Suprapubic skin (tissue), 4 donors: ENCODE measurements at regions not wholly inside any gene's neighbourhood (a gene's known extent, or its start where the extent isn't known, plus 50 kb on each side); places are given as distances from the start of the nearest gene placed in this dataset.

Experiments
- DNase-seq, 2 donors: peaks; one replicate each; pipeline ENCODE4 v3.0.0-alpha.2; 2019; ENCODE audit warnings: low spot score in 2 of 2
- H3K27ac ChIP-seq: fragments of 200-600 bp; sonication (generic); one replicate; pipeline ENCODE4 v1.5.1; 2019
- H3K27me3 ChIP-seq: fragments of 200-600 bp; sonication (generic); one replicate; pipeline ENCODE4 v1.5.1; 2019
- H3K36me3 ChIP-seq: fragments of 200-600 bp; sonication (generic); one replicate; pipeline ENCODE4 v1.5.1; 2019
- H3K4me1 ChIP-seq: fragments of 200-600 bp; sonication (generic); one replicate; pipeline ENCODE4 v1.5.1; 2019
- H3K4me3 ChIP-seq: fragments of 200-600 bp; sonication (generic); one replicate; pipeline ENCODE4 v1.5.1; 2019; ENCODE audit warnings: mild to moderate bottlenecking
- H3K9me3 ChIP-seq: fragments of 200-600 bp; sonication (generic); one replicate; pipeline ENCODE4 v1.5.1; 2019
- CTCF ChIP-seq, 2 donors: fragments of 200-600 bp in 1 of 2; fragments of 450-650 bp in 1 of 2; sonication (generic) in 1 of 2; IDR thresholded peaks; one replicate each; pipeline ENCODE4 v1.5.1; 2016 to 2019; ENCODE audit warnings: antibody characterized with exemption in 2 of 2, mild to moderate bottlenecking in 1 of 2, moderate library complexity in 1 of 2
- EP300 ChIP-seq: sonication (generic); formaldehyde crosslinking; IDR thresholded peaks from one replicate; pipeline ENCODE4 v1.6.1; 2017; ENCODE audit warnings: antibody characterized with exemption
- POLR2A ChIP-seq, 2 donors: fragments of 450-650 bp; IDR thresholded peaks; one replicate each; pipeline ENCODE4 v1.6.1; 2017; ENCODE audit warnings: antibody characterized with exemption in 2 of 2, mild to moderate bottlenecking in 2 of 2, moderate library complexity in 2 of 2
- POLR2AphosphoS5 ChIP-seq, 3 donors: sonication (generic); formaldehyde crosslinking; IDR thresholded peaks; one replicate each; pipeline ENCODE4 v1.6.1; 2017; ENCODE audit warnings: antibody characterized with exemption in 3 of 3
- WGBS: methylation state at CpG from one replicate; pipeline ENCODE4 v1.1.5; 2018; 5-methylcytosine and 5-hydroxymethylcytosine counted together

- H3K36me3 ChIP-seq, result no peaks in the 10 kb centered on the region
- DNase-seq, result no peak
- no peak overlapping the region for H3K4me3 ChIP-seq
- H3K27ac ChIP-seq, result no peak overlapping the region
- H3K27me3 ChIP-seq, result no peaks in the 10 kb centered on the region
- H3K4me1 ChIP-seq, result no peaks in the 10 kb centered on the region
- no peaks in the 10 kb centered on the region for H3K9me3 ChIP-seq
- WGBS, result 5% methylated on average over 4 of the region's 4 CpGs
- TF ChIP-seq POLR2A (IDR thresholded peaks at IDR 0.05) (no peak), POLR2AphosphoS5 (IDR thresholded peaks at IDR 0.05) (no peak), EP300 (no peak), CTCF (IDR thresholded peaks at IDR 0.05) (no peak)
These were observed 410.7 kb downstream of the CENPC start for GRCh38 chr4:67134616-67135015.

- Histone ChIP-seq H3K27ac (no peak overlapping the region), H3K27me3 (no peaks in the 10 kb centered on the region), H3K4me3 (no peak overlapping the region), H3K36me3 (no peaks in the 10 kb centered on the region), H3K4me1 (no peaks in the 10 kb centered on the region), H3K9me3 (no peaks in the 10 kb centered on the region)
- DNase-seq, result no peak
- TF ChIP-seq CTCF (IDR thresholded peaks at IDR 0.05) (no peak), EP300 (no peak), POLR2AphosphoS5 (IDR thresholded peaks at IDR 0.05) (no peak), POLR2A (IDR thresholded peaks at IDR 0.05) (no peak)
- 60% methylated on average over 2 of the region's 2 CpGs for WGBS
These were observed 412.1 kb downstream of the CENPC start for GRCh38 chr4:67133162-67133561.

- H3K4me1 ChIP-seq, result no peaks in the 10 kb centered on the region
- TF ChIP-seq CTCF (IDR thresholded peaks at IDR 0.05), result no peak
- no peak for TF ChIP-seq POLR2A (IDR thresholded peaks at IDR 0.05)
- TF ChIP-seq EP300, result no peak
- TF ChIP-seq POLR2AphosphoS5 (IDR thresholded peaks at IDR 0.05), result no peak
- no peak for DNase-seq
- no peak overlapping the region for H3K4me3 ChIP-seq
- no peaks in the 10 kb centered on the region for H3K36me3 ChIP-seq
- H3K27me3 ChIP-seq, result no peaks in the 10 kb centered on the region
- H3K9me3 ChIP-seq, result no peaks in the 10 kb centered on the region
- H3K27ac ChIP-seq, result no peak overlapping the region
These were observed 414.1 kb downstream of the CENPC start for GRCh38 chr4:67131224-67131623.

GRCh38 chr4:67130411-67130810 is 414.9 kb downstream of the CENPC start:
- no peak overlapping the region for H3K4me3 ChIP-seq

GRCh38 chr4:67126570-67126969 is 418.7 kb downstream of the CENPC start:
- Histone ChIP-seq H3K9me3 (no peaks in the 10 kb centered on the region), H3K27ac (no peak overlapping the region), H3K4me1 (no peaks in the 10 kb centered on the region), H3K27me3 (no peaks in the 10 kb centered on the region), H3K4me3 (no peak overlapping the region), H3K36me3 (no peaks in the 10 kb centered on the region)
- 79% methylated on average over 4 of the region's 4 CpGs for WGBS
- TF ChIP-seq POLR2AphosphoS5 (IDR thresholded peaks at IDR 0.05) (no peak), CTCF (IDR thresholded peaks at IDR 0.05) (no peak), POLR2A (IDR thresholded peaks at IDR 0.05) (no peak)
- DNase-seq, result no peak

More at GRCh38 chr4:67130411-67130810, 414.9 kb downstream of the CENPC start:
- no peaks in the 10 kb centered on the region for H3K36me3 ChIP-seq
- H3K27me3 ChIP-seq, result no peaks in the 10 kb centered on the region
- no peak overlapping the region for H3K27ac ChIP-seq
- H3K4me1 ChIP-seq, result no peaks in the 10 kb centered on the region
- no peaks in the 10 kb centered on the region for H3K9me3 ChIP-seq
- WGBS, result 87% methylated on average over 1 of the region's 1 CpG
- no peak for DNase-seq
- no peak for TF ChIP-seq POLR2AphosphoS5 (IDR thresholded peaks at IDR 0.05)
- TF ChIP-seq POLR2A (IDR thresholded peaks at IDR 0.05), result no peak
- TF ChIP-seq CTCF (IDR thresholded peaks at IDR 0.05), result no peak
- no peak for TF ChIP-seq EP300
